Lower lobe of right lung (tissue), 2 donors: ENCODE measurements at regions not wholly inside any gene's neighbourhood (a gene's known extent, or its start where the extent isn't known, plus 50 kb on each side); places are given as distances from the start of the nearest gene placed in this dataset.

Experiments used
- ATAC-seq, 2 donors: fragments of 200-7000 bp; cut with Tn5 transposase; one replicate each; pipeline ENCODE4 v1.9.1; 2020 to 2022; ENCODE audit warnings: mild to moderate bottlenecking in 2 of 2, moderate library complexity in 2 of 2
- DNase-seq: peaks from one replicate; pipeline ENCODE4 v3.0.0-alpha.2; 2020
- H3K27ac ChIP-seq: fragments of 200-600 bp; one replicate; pipeline ENCODE4 v1.8.0; 2022
- H3K27me3 ChIP-seq: fragments of 200-600 bp; one replicate; pipeline ENCODE4 v1.8.0; 2022; ENCODE audit warnings: low read depth
- H3K36me3 ChIP-seq: fragments of 200-600 bp; one replicate; pipeline ENCODE4 v1.8.0; 2022; ENCODE audit warnings: mild to moderate bottlenecking
- H3K4me1 ChIP-seq: fragments of 200-600 bp; one replicate; pipeline ENCODE4 v1.8.0; 2022
- H3K4me3 ChIP-seq: fragments of 200-600 bp; one replicate; pipeline ENCODE4 v1.8.0; 2022; ENCODE audit warnings: mild to moderate bottlenecking
- H3K9me3 ChIP-seq: fragments of 200-600 bp; one replicate; pipeline ENCODE4 v1.8.0; 2022
- CTCF ChIP-seq: fragments of 200-600 bp; IDR thresholded peaks from one replicate; pipeline ENCODE4 v1.8.0; 2022; ENCODE audit warnings: antibody characterized with exemption, mild to moderate bottlenecking
- intact Hi-C: fragments of 100-400 bp; cut with DNase I; formaldehyde crosslinking; loops from one replicate; pipeline ENCODE4 v1.11.0; 2022
- donor health status: DM: no; HTN: yes; CAD: no; lungs with severe emphysema.

GRCh38 chr3:17901893-17902292, 159.5 kb upstream of the TBC1D5 start:
- no peak for TF ChIP-seq CTCF
- Histone ChIP-seq H3K36me3 (no peaks in the 10 kb centered on the region), H3K27ac (no peak overlapping the region), H3K4me3 (no peak overlapping the region), H3K4me1 (no peaks in the 10 kb centered on the region), H3K9me3 (peaks cover 4% of the 10 kb centered on the region), H3K27me3 (no peaks in the 10 kb centered on the region)
- DNase-seq, result no peak
- ATAC-seq, result no peak
- intact Hi-C loops, result no loop called here

- H3K4me1 ChIP-seq, result no peaks in the 10 kb centered on the region
- no peaks in the 10 kb centered on the region for H3K27me3 ChIP-seq
- no peak overlapping the region for H3K4me3 ChIP-seq
- no peaks in the 10 kb centered on the region for H3K36me3 ChIP-seq
- intact Hi-C loops, result no loop called here
- ATAC-seq (peak; percentile 66 to 76), DNase-seq (peak; percentile 50)
- TF ChIP-seq CTCF, result no peak
- H3K9me3 ChIP-seq, result no peaks in the 10 kb centered on the region
- no peak overlapping the region for H3K27ac ChIP-seq
Measured at GRCh38 chr3:17894434-17895060, 152.1 kb upstream of the TBC1D5 start.

GRCh38 chr3:17891139-17891856, 148.9 kb upstream of the TBC1D5 start:
- Histone ChIP-seq H3K27ac (no peak overlapping the region), H3K36me3 (no peaks in the 10 kb centered on the region), H3K4me3 (no peak overlapping the region), H3K9me3 (no peaks in the 10 kb centered on the region), H3K4me1 (no peaks in the 10 kb centered on the region), H3K27me3 (no peaks in the 10 kb centered on the region)
- ATAC-seq (no peak), DNase-seq (no peak)
- no peak for TF ChIP-seq CTCF
- intact Hi-C loops, result no loop called here

GRCh38 chr3:17885986-17886385, 143.6 kb upstream of the TBC1D5 start:
- Histone ChIP-seq H3K27ac (no peak overlapping the region), H3K4me3 (no peak overlapping the region), H3K4me1 (no peaks in the 10 kb centered on the region), H3K9me3 (no peaks in the 10 kb centered on the region), H3K27me3 (no peaks in the 10 kb centered on the region), H3K36me3 (no peaks in the 10 kb centered on the region)
- intact Hi-C loops, result no loop called here
- no peak for DNase-seq
- ATAC-seq, result no peak
- TF ChIP-seq CTCF, result no peak

GRCh38 chr3:17882981-17883380, 140.6 kb upstream of the TBC1D5 start:
- Histone ChIP-seq H3K36me3 (no peaks in the 10 kb centered on the region), H3K9me3 (no peaks in the 10 kb centered on the region), H3K4me1 (no peaks in the 10 kb centered on the region), H3K4me3 (no peak overlapping the region), H3K27me3 (no peaks in the 10 kb centered on the region), H3K27ac (no peak overlapping the region)
- DNase-seq (no peak), ATAC-seq (no peak)
- intact Hi-C loops, result no loop called here
- TF ChIP-seq CTCF, result no peak
